SK-N-SH (cell line): ENCODE measurements at regions not wholly inside any gene's neighbourhood (a gene's known extent, or its start where the extent isn't known, plus 50 kb on each side); places are given as distances from the start of the nearest gene placed in this dataset.

ENCODE experiments used
- CTCF ChIA-PET: fragments of 300-600, 350-600 bp; formaldehyde crosslinking; extraction: SDS; loops from one replicate; lab custom pipeline; 2021; lab: Yijun Ruan, JAX
- POLR2A ChIA-PET: fragments of 350-600 bp; sonication (Branson Sonifier 250); formaldehyde crosslinking; extraction: SDS; loops from one replicate; lab custom pipeline; 2020; ENCODE audit warnings: antibody characterized with exemption, inconsistent platforms; lab: Yijun Ruan, JAX
- DNase-seq: peaks from one replicate; pipeline ENCODE4 v3.0.0; 2012
- H2AFZ ChIP-seq: fragments of 200-600 bp; sonication (generic); 2 replicates; pipeline ENCODE4 v1.8.1; 2016; ENCODE audit warnings: antibody characterized with exemption, mild to moderate bottlenecking, low read depth
- H3F3A ChIP-seq: fragments of 200-600 bp; sonication (generic); replicated peaks from 2 replicates; pipeline ENCODE3; 2016; ENCODE audit warnings: antibody characterized with exemption, mild to moderate bottlenecking; ENCODE audit not compliant: insufficient read depth
- H3K27ac ChIP-seq, 2 experiments: fragments of 200-500 bp in 1 of 2; fragments of 200-600 bp in 1 of 2; sonication (Bioruptor generic) in 1 of 2; sonication (generic), shearing (Covaris generic) in 1 of 2; 2 replicates each; pipeline versions ENCODE4 v1.5.1 to v1.6.1; 2014 to 2016; ENCODE audit warnings: low read depth in 2 of 2, inconsistent platforms in 1 of 2, low read length in 1 of 2, mild to moderate bottlenecking in 1 of 2, mixed read lengths in 1 of 2
- H3K27me3 ChIP-seq: fragments of 200-600 bp; sonication (generic), shearing (Covaris generic); 2 replicates; pipeline ENCODE4 v1.6.1; 2016; ENCODE audit warnings: mixed run types; ENCODE audit not compliant: insufficient read depth
- H3K36me3 ChIP-seq, 2 experiments: fragments of 200-500 bp in 1 of 2; fragments of 200-600 bp in 1 of 2; sonication (Bioruptor generic) in 1 of 2; sonication (generic) in 1 of 2; replicated peaks in 1 of 2; 2 replicates each; pipeline versions ENCODE3 to v1.5.1; 2014 to 2016; ENCODE audit warnings: low read length in 1 of 2, mild to moderate bottlenecking in 1 of 2; ENCODE audit not compliant: insufficient read depth in 2 of 2, control insufficient read depth in 1 of 2
- H3K4me1 ChIP-seq, 2 experiments: fragments of 200-500 bp in 1 of 2; fragments of 200-600 bp in 1 of 2; sonication (Bioruptor generic) in 1 of 2; sonication (generic), shearing (Covaris generic) in 1 of 2; 2 replicates each; pipeline versions ENCODE4 v1.5.1 to v1.6.1; 2014 to 2016; ENCODE audit warnings: low read depth in 1 of 2, low read length in 1 of 2, mixed run types in 1 of 2; ENCODE audit not compliant: insufficient read depth in 2 of 2, control insufficient read depth in 1 of 2
- H3K4me2 ChIP-seq: fragments of 200-600 bp; sonication (generic), shearing (Covaris generic); 2 replicates; pipeline ENCODE4 v1.6.1; 2017; ENCODE audit warnings: mixed run types
- H3K4me3 ChIP-seq, 2 experiments: fragments of 200-500 bp in 1 of 2; fragments of 200-600 bp in 1 of 2; sonication (Bioruptor generic) in 1 of 2; sonication (generic), shearing (Covaris generic) in 1 of 2; 2 replicates each; pipeline versions ENCODE4 v1.5.1 to v1.8.1; 2014 to 2016; ENCODE audit warnings: low read depth in 2 of 2, inconsistent platforms in 1 of 2, low read length in 1 of 2, mild to moderate bottlenecking in 1 of 2, mixed read lengths in 1 of 2, moderate library complexity in 1 of 2
- H3K79me2 ChIP-seq: fragments of 200-600 bp; sonication (generic); 2 replicates; pipeline ENCODE4 v1.8.1; 2017; ENCODE audit warnings: mild to moderate bottlenecking; ENCODE audit not compliant: insufficient read depth
- H3K9ac ChIP-seq: fragments of 200-600 bp; sonication (generic); 2 replicates; pipeline ENCODE4 v1.6.1; 2017; ENCODE audit warnings: mixed run types
- H3K9me2 ChIP-seq: fragments of 200-600 bp; sonication (generic); 2 replicates; pipeline ENCODE4 v1.6.1; 2017; ENCODE audit warnings: mixed run types
- H3K9me3 ChIP-seq: fragments of 200-600 bp; sonication (generic); 2 replicates; pipeline ENCODE4 v1.6.1; 2017; ENCODE audit warnings: mixed run types, mild to moderate bottlenecking, moderate library complexity
- H4K20me1 ChIP-seq: fragments of 200-600 bp; sonication (generic); 2 replicates; pipeline ENCODE4 v1.6.1; 2017; ENCODE audit warnings: mild to moderate bottlenecking, mixed run types; ENCODE audit not compliant: insufficient read depth
- ELF1 ChIP-seq: IDR thresholded peaks from 2 replicates; pipeline ENCODE4 v1.4.0; 2012
- EP300 ChIP-seq, 2 experiments: IDR thresholded peaks; 2 replicates each; pipeline versions ENCODE4 v1.4.0 to v1.6.1; 2012; ENCODE audit warnings: borderline replicate concordance in 1 of 2, low read depth in 1 of 2, low read length in 1 of 2
- FOSL2 ChIP-seq: IDR thresholded peaks from 2 replicates; pipeline ENCODE4 v1.4.0; 2012; ENCODE audit warnings: low read depth, mild to moderate bottlenecking, moderate library complexity, borderline replicate concordance
- GATA2 ChIP-seq: sonication (generic); formaldehyde crosslinking; IDR thresholded peaks from 2 replicates; pipeline ENCODE4 v1.5.0; 2020; ENCODE audit warnings: mild to moderate bottlenecking, missing genetic modification reagents
- MEF2A ChIP-seq: IDR thresholded peaks from 2 replicates; pipeline ENCODE4 v1.4.0; 2012; ENCODE audit warnings: low read depth, borderline replicate concordance
- MXI1 ChIP-seq: IDR thresholded peaks from 2 replicates; pipeline ENCODE4 v1.6.1; 2012; ENCODE audit warnings: mild to moderate bottlenecking, low read depth, low read length, improper control_type of control experiment
- NFIC ChIP-seq: IDR thresholded peaks from 2 replicates; pipeline ENCODE4 v1.4.0; 2012; ENCODE audit warnings: borderline replicate concordance
- POLR2AphosphoS5 ChIP-seq: IDR thresholded peaks from 2 replicates; pipeline ENCODE4 v1.6.1; 2012; ENCODE audit warnings: low read depth, low read length
- RAD21 ChIP-seq: IDR thresholded peaks from 2 replicates; pipeline ENCODE4 v1.6.1; 2012; ENCODE audit warnings: mild to moderate bottlenecking, low read length
- RXRA ChIP-seq: IDR thresholded peaks from 2 replicates; pipeline ENCODE4 v1.4.0; 2012; ENCODE audit warnings: low read depth, mild to moderate bottlenecking, borderline replicate concordance
- SMC3 ChIP-seq: IDR thresholded peaks from 2 replicates; pipeline ENCODE4 v1.6.1; 2012; ENCODE audit warnings: low read depth, low read length, improper control_type of control experiment
- WGBS: methylation state at CpG from one replicate; pipeline ENCODE4 v1.1.6; 2017; ENCODE audit warnings: low lambda C conversion rate; 5-methylcytosine and 5-hydroxymethylcytosine counted together
- TF ChIP-seq, protein P1 (sequence below): IDR thresholded peaks from 2 replicates; pipeline ENCODE4 v1.4.0; 2012; ENCODE audit warnings: low read depth
- TF ChIP-seq, protein P2 (sequence below): fragments of 200-600 bp; sonication (generic); IDR thresholded peaks from 2 replicates; pipeline ENCODE4 v1.6.1; 2017; ENCODE audit warnings: antibody characterized with exemption, mild to moderate bottlenecking, moderate library complexity
- TF ChIP-seq, protein P3 (sequence below): IDR thresholded peaks from 2 replicates; pipeline ENCODE4 v1.4.0; 2012; ENCODE audit warnings: low read depth, borderline replicate concordance
- TF ChIP-seq, protein P4 (sequence below): fragments of 150-350 bp; IDR thresholded peaks from 2 replicates; pipeline ENCODE4 v1.6.1; 2017; ENCODE audit warnings: antibody characterized with exemption, low read length, low read depth, borderline replicate concordance
- TF ChIP-seq, protein P5 (sequence below): fragments of 150-350 bp; IDR thresholded peaks from 2 replicates; pipeline ENCODE4 v1.6.1; 2016; ENCODE audit warnings: mild to moderate bottlenecking, low read depth, low read length

DNA sequence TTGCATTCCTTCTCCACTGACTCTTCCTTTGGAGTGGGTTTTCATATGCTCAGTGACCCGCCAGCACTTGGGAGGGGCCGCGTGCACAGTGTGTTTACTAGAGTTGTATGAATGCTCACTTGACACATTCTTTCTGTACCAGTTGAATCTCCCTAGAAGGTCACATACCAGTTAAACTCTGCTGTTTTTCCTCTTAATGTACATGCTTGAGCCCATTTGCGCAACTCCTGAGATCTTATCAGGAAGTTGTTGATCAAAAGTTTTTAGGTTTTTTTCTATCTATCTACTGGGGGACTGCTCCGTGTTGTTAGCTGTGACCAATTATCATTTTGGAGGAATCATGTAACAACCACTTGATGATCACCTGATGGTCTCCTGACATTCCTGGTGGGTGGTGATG lies 392.7 kb downstream of the CDH9 start:
- Histone ChIP-seq H3F3A (no peaks in the 10 kb centered on the region), H3K9me2 (no peaks in the 10 kb centered on the region), H3K4me2 (no peak overlapping the region), H3K36me3 (no peaks in the 10 kb centered on the region), H3K9me3 (no peaks in the 10 kb centered on the region; the same call in 1 of the 2 replicates), H3K4me3 (no peak overlapping the region), H4K20me1 (no peaks in the 10 kb centered on the region), H3K4me1 (no peaks in the 10 kb centered on the region), H3K27me3 (no peaks in the 10 kb centered on the region), H3K79me2 (no peaks in the 10 kb centered on the region), H2AFZ (no peak overlapping the region), H3K27ac (no peak overlapping the region), H3K9ac (no peak overlapping the region)
- 28% methylated on average over 5 of the region's 5 CpGs for WGBS
- no peak for DNase-seq
- TF ChIP-seq SMC3: no peak
- no peak for TF ChIP-seq ELF1
- no peak for TF ChIP-seq FOSL2
- TF ChIP-seq, protein P1, sequence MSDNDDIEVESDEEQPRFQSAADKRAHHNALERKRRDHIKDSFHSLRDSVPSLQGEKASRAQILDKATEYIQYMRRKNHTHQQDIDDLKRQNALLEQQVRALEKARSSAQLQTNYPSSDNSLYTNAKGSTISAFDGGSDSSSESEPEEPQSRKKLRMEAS: no peak
- no peak for TF ChIP-seq GATA2 (CRISPR knock-in tag)
- no peak for TF ChIP-seq POLR2AphosphoS5
- TF ChIP-seq NFIC: no peak
- TF ChIP-seq RXRA: no peak
- no peak for TF ChIP-seq MXI1
- TF ChIP-seq, protein P2, sequence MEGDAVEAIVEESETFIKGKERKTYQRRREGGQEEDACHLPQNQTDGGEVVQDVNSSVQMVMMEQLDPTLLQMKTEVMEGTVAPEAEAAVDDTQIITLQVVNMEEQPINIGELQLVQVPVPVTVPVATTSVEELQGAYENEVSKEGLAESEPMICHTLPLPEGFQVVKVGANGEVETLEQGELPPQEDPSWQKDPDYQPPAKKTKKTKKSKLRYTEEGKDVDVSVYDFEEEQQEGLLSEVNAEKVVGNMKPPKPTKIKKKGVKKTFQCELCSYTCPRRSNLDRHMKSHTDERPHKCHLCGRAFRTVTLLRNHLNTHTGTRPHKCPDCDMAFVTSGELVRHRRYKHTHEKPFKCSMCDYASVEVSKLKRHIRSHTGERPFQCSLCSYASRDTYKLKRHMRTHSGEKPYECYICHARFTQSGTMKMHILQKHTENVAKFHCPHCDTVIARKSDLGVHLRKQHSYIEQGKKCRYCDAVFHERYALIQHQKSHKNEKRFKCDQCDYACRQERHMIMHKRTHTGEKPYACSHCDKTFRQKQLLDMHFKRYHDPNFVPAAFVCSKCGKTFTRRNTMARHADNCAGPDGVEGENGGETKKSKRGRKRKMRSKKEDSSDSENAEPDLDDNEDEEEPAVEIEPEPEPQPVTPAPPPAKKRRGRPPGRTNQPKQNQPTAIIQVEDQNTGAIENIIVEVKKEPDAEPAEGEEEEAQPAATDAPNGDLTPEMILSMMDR: no peak
- no peak for TF ChIP-seq MEF2A
- TF ChIP-seq, protein P3, sequence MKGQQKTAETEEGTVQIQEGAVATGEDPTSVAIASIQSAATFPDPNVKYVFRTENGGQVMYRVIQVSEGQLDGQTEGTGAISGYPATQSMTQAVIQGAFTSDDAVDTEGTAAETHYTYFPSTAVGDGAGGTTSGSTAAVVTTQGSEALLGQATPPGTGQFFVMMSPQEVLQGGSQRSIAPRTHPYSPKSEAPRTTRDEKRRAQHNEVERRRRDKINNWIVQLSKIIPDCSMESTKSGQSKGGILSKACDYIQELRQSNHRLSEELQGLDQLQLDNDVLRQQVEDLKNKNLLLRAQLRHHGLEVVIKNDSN: no peak
- no peak for TF ChIP-seq EP300 (IDR thresholded peaks at IDR 0.05; ENCODE audit: borderline replicate concordance in 1 of 2, low read depth in 1 of 2, low read length in 1 of 2)
- TF ChIP-seq, protein P4, sequence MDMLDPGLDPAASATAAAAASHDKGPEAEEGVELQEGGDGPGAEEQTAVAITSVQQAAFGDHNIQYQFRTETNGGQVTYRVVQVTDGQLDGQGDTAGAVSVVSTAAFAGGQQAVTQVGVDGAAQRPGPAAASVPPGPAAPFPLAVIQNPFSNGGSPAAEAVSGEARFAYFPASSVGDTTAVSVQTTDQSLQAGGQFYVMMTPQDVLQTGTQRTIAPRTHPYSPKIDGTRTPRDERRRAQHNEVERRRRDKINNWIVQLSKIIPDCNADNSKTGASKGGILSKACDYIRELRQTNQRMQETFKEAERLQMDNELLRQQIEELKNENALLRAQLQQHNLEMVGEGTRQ: no peak
- TF ChIP-seq, protein P5, sequence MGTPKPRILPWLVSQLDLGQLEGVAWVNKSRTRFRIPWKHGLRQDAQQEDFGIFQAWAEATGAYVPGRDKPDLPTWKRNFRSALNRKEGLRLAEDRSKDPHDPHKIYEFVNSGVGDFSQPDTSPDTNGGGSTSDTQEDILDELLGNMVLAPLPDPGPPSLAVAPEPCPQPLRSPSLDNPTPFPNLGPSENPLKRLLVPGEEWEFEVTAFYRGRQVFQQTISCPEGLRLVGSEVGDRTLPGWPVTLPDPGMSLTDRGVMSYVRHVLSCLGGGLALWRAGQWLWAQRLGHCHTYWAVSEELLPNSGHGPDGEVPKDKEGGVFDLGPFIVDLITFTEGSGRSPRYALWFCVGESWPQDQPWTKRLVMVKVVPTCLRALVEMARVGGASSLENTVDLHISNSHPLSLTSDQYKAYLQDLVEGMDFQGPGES: no peak
- no peak for TF ChIP-seq RAD21
- ChIA-PET POLR2A (no interaction called here), CTCF (no interaction called here)
